IPS-NIHi7 (cell line): ENCODE measurements at regions not wholly inside any gene's neighbourhood (a gene's known extent, or its start where the extent isn't known, plus 50 kb on each side); places are given as distances from the start of the nearest gene placed in this dataset.
"Not testable (repeated sequence)": the region's sequence is repeated elsewhere in the genome, so short reads cannot be mapped to it uniquely, and the experiment has no call there.

ENCODE experiments used
- DNase-seq: peaks from one replicate; pipeline ENCODE4 v3.0.0; 2012; ENCODE audit warnings: mixed read lengths; ENCODE audit errors: extremely low spot score

DNA sequence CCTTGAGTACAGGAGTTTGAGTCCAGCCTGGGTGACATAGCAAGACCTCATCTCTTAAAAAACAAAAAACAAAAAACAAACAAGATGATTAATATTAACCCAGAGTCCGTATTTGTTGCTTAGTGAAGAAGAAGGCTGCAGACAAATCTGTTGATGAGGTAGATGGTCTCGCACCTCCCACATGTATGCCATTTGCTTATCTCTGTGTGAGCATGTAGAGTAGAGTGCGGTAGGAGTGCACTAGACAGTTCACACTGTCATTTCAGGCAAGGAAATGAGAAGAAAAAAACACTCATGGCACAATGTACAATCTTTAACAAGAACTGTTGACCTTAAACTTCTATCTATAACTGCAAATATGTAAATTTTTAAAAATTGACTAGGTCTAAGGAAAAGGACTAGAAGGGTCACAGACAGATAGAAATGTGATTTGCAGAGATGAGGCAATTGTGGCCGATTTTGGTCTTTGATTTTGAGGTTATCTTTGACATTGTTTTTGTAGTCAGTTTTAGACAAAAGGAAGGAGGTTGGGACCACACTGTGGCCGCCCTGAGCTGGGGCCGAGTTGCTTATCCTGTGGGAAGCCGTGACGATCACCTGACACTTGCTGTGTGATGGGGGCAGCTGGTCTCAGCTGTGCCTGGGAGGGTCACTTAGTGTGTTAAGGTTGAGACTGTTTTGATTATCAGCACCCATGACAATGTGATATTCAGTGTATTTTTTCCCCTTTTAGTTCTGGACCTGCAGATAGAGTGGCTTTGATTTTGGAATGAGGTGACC, 127.2 kb downstream of the LAT start:
- not testable (repeated sequence) for DNase-seq

- no peak for DNase-seq
Measured at GRCh38 chr16:29111421-29111820, 126.6 kb downstream of the LAT start.

DNA sequence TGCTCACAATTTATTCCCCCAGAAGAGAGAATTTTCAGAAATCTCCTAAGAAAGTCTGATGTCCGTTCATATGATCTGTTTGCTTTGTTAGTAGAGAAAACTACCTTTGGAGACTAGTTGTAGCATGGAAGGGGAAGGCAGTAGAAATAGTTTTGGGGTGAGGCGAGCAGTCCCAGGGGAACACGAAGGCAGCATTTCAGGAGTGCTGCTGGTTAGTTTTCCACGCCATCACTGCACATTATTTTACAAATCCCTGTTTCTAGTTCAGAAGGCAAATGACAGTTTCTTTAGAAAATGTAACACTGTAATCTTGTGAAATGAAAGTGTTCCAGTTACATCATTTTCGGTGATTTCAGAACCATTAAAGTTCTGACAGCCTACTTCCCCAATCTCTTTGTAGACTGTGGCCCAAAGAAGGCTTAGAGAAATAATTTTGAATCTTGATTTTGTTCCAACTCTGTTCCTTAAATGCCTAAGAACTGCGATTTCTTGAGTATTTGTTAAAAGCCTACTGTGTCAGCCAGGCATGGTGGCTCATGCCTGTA, 123.8 kb downstream of the LAT start:
- not testable (repeated sequence) for DNase-seq

GRCh38 chr16:29107299-29107698, 122.4 kb downstream of the LAT start:
- DNase-seq = peak; percentile 28

DNA sequence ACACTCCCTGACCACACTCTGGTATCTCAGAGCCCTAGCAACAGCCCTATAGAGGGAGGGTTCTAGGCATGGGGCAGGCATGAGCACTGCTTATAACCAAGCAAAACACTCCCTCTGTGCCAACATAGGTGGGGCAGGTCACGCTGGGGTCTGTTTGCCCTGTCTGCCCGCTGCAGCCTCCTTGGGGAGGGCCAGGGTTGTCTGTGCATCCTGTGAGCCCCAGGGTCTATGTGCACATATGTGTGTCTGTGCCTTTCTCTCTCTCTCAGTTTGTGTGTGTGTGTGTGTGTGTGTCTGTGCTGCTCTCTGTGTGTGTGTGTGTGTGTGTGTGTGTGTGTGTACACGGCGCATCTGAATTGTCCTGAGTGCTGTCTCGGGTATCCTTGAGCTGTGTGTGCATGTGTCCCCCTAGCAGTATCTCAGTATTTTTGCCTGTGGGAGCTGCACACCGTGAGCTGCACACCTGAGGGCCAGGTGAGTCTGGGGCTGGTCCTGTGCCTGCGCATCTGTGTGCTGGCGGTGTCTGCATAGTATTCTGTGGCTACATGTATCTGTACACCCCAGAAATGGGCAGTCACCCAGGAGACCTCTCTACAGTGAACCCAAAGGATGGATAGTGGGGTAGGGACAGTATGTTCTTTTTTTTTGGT, 121.5 kb downstream of the LAT start:
- DNase-seq = not testable (repeated sequence)

DNA sequence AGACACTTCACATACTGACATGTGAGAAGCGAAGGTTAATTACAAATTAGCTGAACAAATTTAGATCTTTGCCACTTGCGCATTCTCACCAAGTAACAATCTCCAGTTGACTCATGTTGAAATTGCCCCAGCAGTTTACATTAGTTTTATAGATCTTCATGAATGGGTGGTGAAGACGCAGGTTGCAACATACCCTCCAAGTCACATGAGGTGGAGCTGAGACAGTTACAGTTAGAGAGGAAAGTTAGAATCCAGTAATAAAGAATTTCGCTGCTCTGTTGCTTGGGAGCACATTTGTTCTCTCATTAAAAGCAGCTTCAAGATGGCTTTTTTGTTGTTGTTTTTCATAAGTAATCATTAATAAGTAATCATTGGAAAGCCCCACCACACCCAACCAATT, 119.7 kb downstream of the LAT start:
- DNase-seq = not testable (repeated sequence)

DNA sequence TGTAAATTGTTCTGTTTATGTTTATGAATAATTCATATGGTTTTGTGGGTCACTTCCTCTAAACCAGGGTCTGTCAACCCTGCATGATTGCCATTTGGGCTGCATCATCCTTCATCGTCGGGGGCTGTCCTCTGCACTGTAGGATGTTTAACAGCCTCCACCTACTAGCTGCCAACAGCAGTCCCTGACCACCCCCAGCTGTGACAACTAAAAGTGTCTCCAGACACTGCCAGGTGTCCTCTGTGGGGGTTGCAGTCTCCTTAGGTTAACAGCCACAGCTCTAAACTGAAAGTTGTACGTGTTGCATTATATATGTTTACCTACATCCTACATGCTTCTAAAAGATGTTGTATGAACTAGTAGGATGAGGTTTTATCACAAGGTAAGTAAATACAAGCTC, 113.1 kb downstream of the LAT start:
- DNase-seq = not testable (repeated sequence)

DNA sequence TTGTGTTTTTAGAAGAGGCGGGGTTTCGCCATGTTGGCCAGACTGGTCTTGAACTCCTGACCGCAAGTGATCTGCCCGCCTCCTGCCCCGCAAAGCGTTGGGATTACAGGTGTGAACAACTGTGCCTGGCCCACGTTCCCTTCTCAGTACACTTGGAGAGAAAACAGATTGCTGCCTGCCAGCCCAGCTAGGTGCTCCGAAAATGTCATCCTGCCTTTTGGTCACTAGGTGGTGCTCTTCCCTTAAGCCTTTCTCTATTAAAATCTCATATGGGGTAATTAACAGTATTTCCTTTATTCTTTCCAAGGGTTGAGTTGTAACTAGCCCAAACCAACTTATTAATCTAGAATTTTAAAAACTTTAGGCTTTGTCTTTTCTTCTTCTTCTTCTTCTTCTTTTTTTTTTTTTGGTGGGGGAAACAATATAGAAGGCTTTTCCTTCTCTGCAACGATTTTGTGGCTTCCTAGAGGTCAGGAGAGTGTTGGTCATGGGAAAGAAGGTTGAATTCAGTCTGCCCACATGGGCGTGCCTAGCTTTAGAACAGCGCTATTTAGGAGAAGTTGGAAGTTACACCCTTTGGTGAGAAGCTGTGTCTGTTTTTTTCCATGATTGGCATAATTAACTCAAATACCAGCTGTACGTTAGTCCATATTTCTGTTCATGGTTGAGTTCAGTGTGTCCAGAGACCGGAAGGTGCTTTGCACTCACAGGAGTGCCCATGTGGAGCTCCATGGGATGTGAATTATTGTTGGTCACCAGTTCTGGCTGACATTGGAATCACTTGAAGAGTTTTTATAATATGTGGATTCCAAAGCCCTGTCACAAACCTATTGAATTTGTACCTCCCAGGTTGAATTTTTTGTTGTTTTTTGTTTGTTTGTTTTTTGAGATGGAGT, 110.1 kb downstream of the LAT start:
- not testable (repeated sequence) for DNase-seq

DNA sequence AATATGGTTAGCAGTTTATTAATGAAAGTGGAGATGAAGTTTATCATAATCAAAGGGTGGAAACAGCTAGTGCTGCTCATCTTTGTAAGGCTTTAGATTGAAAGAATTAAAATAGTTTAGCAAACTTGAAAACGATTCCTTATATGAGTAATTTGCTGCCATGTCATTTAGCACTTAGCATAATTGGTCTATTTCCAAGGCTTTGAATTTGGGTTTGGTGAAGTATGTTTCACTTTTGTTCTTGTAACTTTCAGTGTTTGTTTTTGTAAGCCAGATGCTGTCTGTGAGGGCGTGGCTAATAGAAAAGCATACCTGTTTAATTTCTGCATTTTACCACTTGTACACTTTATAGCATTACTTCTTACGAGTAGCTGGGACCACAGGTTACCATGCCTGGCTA, 109.5 kb downstream of the LAT start:
- DNase-seq = not testable (repeated sequence)

GRCh38 chr16:29089679-29090078, 104.8 kb downstream of the LAT start:
- DNase-seq = not testable (repeated sequence)

- not testable (repeated sequence) for DNase-seq
Measured at GRCh38 chr16:29087673-29088072, 102.8 kb downstream of the LAT start.

GRCh38 chr16:29081829-29082639, 97.2 kb downstream of the LAT start:
- not testable (repeated sequence) for DNase-seq

- DNase-seq = not testable (repeated sequence)
Measured at GRCh38 chr16:29074554-29075402, 89.9 kb downstream of the LAT start.

- not testable (repeated sequence) for DNase-seq
Measured at GRCh38 chr16:29062235-29062634, 77.4 kb downstream of the LAT start.

DNA sequence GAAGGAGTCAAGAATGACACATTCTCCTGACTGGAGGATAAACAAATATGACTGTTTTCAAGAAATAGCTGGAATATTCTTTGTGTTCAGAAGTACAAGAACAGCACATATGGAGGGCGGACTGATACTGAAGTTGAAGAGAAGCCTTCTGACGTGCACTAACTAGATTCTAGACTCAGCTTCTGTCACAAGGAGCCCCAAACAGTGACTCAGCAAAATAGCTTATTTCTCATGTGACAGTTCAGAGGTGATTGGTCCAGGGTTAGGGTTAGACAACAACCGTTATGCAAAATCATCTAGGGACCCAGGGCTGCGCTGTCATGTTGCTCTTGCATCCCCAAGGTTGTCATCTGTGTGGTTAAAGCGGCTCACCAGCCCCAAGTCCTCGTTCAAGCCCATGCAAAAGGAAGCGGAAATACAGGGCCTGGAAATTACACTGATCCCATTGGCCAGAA, 76.6 kb downstream of the LAT start:
- not testable (repeated sequence) for DNase-seq

GRCh38 chr16:29060022-29060810, 75.4 kb downstream of the LAT start:
- not testable (repeated sequence) for DNase-seq

DNA sequence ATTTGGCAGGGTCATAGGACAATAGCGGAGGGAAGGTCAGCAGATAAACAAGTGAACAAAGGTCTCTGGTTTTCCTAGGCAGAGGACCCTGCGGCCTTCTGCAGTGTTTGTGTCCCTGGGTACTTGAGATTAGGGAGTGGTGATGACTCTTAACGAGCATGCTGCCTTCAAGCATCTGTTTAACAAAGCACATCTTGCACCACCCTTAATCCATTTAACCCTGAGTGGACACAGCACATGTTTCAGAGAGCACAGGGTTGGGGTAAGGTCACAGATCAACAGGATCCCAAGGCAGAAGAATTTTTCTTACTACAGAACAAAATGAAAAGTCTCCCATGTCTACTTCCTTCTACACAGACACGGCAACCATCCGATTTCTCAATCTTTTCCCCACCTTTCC, 74.7 kb downstream of the LAT start:
- DNase-seq = not testable (repeated sequence)
